SJSA1 (cell line): ENCODE measurements at regions not wholly inside any gene's neighbourhood (a gene's known extent, or its start where the extent isn't known, plus 50 kb on each side); places are given as distances from the start of the nearest gene placed in this dataset.

Experiments used
- DNase-seq, 2 experiments: peaks; one replicate each; pipeline ENCODE4 v3.0.0-alpha.2; 2015 to 2020; ENCODE audit warnings: low spot score in 2 of 2, low read depth in 1 of 2
- H3K27ac ChIP-seq: fragments of 250-450 bp; sonication (Bioruptor Pico); 2 replicates; pipeline ENCODE4 v1.5.1; 2020; ENCODE audit warnings: mild to moderate bottlenecking, moderate library complexity
- H3K27me3 ChIP-seq: fragments of 250-450 bp; sonication (Bioruptor Pico); replicated peaks from 2 replicates; pipeline ENCODE4 v1.5.1; 2020; ENCODE audit warnings: mild to moderate bottlenecking, moderate library complexity
- H3K36me3 ChIP-seq: fragments of 250-450 bp; sonication (Bioruptor Pico); 2 replicates; pipeline ENCODE4 v1.5.1; 2020; ENCODE audit warnings: mild to moderate bottlenecking
- H3K4me1 ChIP-seq: fragments of 250-450 bp; sonication (Bioruptor Pico); replicated peaks from 2 replicates; pipeline ENCODE4 v1.6.1; 2021; ENCODE audit warnings: mild to moderate bottlenecking
- H3K4me3 ChIP-seq: fragments of 250-450 bp; sonication (Bioruptor Pico); 2 replicates; pipeline ENCODE4 v1.5.1; 2020; ENCODE audit warnings: mild to moderate bottlenecking
- H3K9me3 ChIP-seq: fragments of 250-450 bp; sonication (Bioruptor Pico); replicated peaks from 2 replicates; pipeline ENCODE4 v1.5.1; 2020; ENCODE audit warnings: mild to moderate bottlenecking

- H3K4me1 ChIP-seq: peaks cover 5% of the 10 kb centered on the region
- H3K27ac ChIP-seq: no peak overlapping the region
- H3K4me3 ChIP-seq: no peak overlapping the region
- no peaks in the 10 kb centered on the region for H3K36me3 ChIP-seq
- DNase-seq: no peak
- no peaks in the 10 kb centered on the region for H3K9me3 ChIP-seq
- H3K27me3 ChIP-seq: no peaks in the 10 kb centered on the region
Measured at GRCh38 chr3:14277557-14277956, 98.9 kb downstream of the LSM3 start.

GRCh38 chr3:14278265-14278798 lies 99.7 kb downstream of the LSM3 start:
- Histone ChIP-seq H3K9me3 (no peaks in the 10 kb centered on the region), H3K4me3 (no peak overlapping the region), H3K36me3 (no peaks in the 10 kb centered on the region), H3K4me1 (no peaks in the 10 kb centered on the region; the same call in 1 of the 2 replicates), H3K27me3 (no peaks in the 10 kb centered on the region), H3K27ac (no peak overlapping the region)
- no peak for DNase-seq

- H3K9me3 ChIP-seq: no peaks in the 10 kb centered on the region
- no peak for DNase-seq
- no peak overlapping the region for H3K4me3 ChIP-seq
- H3K36me3 ChIP-seq: no peaks in the 10 kb centered on the region
- H3K27me3 ChIP-seq: no peaks in the 10 kb centered on the region
- no peaks in the 10 kb centered on the region; the same call in 1 of the 2 replicates for H3K4me1 ChIP-seq
- no peak overlapping the region for H3K27ac ChIP-seq
Measured at GRCh38 chr3:14278799-14279625, 100.4 kb downstream of the LSM3 start.

- Histone ChIP-seq H3K27me3 (no peaks in the 10 kb centered on the region), H3K9me3 (no peaks in the 10 kb centered on the region), H3K27ac (no peak overlapping the region), H3K4me1 (no peaks in the 10 kb centered on the region), H3K36me3 (no peaks in the 10 kb centered on the region), H3K4me3 (no peak overlapping the region)
- DNase-seq: no peak
Measured at GRCh38 chr3:14279626-14280061, 101.0 kb downstream of the LSM3 start.

GRCh38 chr3:14280326-14280725 lies 101.7 kb downstream of the LSM3 start:
- H3K36me3 ChIP-seq: no peaks in the 10 kb centered on the region
- H3K9me3 ChIP-seq: no peaks in the 10 kb centered on the region
- no peak overlapping the region for H3K4me3 ChIP-seq
- no peak for DNase-seq
- no peak overlapping the region for H3K27ac ChIP-seq
- no peaks in the 10 kb centered on the region for H3K27me3 ChIP-seq
- no peaks in the 10 kb centered on the region for H3K4me1 ChIP-seq

- Histone ChIP-seq H3K4me1 (no peaks in the 10 kb centered on the region), H3K27ac (no peak overlapping the region), H3K36me3 (no peaks in the 10 kb centered on the region), H3K4me3 (no peak overlapping the region), H3K27me3 (no peaks in the 10 kb centered on the region), H3K9me3 (no peaks in the 10 kb centered on the region)
- DNase-seq: no peak
Measured at GRCh38 chr3:14281053-14281452, 102.4 kb downstream of the LSM3 start.

- no peak for DNase-seq
- Histone ChIP-seq H3K9me3 (no peaks in the 10 kb centered on the region), H3K27ac (no peak overlapping the region), H3K4me3 (no peak overlapping the region), H3K4me1 (no peaks in the 10 kb centered on the region), H3K27me3 (no peaks in the 10 kb centered on the region), H3K36me3 (no peaks in the 10 kb centered on the region)
Measured at GRCh38 chr3:14282001-14282705, 103.5 kb downstream of the LSM3 start.

GRCh38 chr3:14282706-14283075 lies 104.1 kb downstream of the LSM3 start:
- H3K27ac ChIP-seq: no peak overlapping the region
- no peaks in the 10 kb centered on the region for H3K27me3 ChIP-seq
- no peaks in the 10 kb centered on the region for H3K9me3 ChIP-seq
- no peaks in the 10 kb centered on the region for H3K36me3 ChIP-seq
- H3K4me3 ChIP-seq: no peak overlapping the region
- no peak for DNase-seq
- no peaks in the 10 kb centered on the region for H3K4me1 ChIP-seq

GRCh38 chr3:14283092-14283812 lies 104.6 kb downstream of the LSM3 start:
- no peak for DNase-seq
- Histone ChIP-seq H3K4me3 (no peak overlapping the region), H3K36me3 (no peaks in the 10 kb centered on the region), H3K27ac (no peak overlapping the region), H3K27me3 (no peaks in the 10 kb centered on the region), H3K4me1 (no peaks in the 10 kb centered on the region), H3K9me3 (no peaks in the 10 kb centered on the region)

- Histone ChIP-seq H3K4me1 (peaks cover 2% of the 10 kb centered on the region; the same call in 1 of the 2 replicates), H3K27ac (no peak overlapping the region), H3K27me3 (no peaks in the 10 kb centered on the region), H3K36me3 (no peaks in the 10 kb centered on the region), H3K4me3 (no peak overlapping the region), H3K9me3 (no peaks in the 10 kb centered on the region)
- DNase-seq: no peak
Measured at GRCh38 chr3:14283813-14284438, 105.3 kb downstream of the LSM3 start.

- Histone ChIP-seq H3K4me1 (peaks cover 12% of the 10 kb centered on the region), H3K9me3 (no peaks in the 10 kb centered on the region), H3K27ac (no peak overlapping the region)
Measured at GRCh38 chr3:14284694-14285547, 106.3 kb downstream of the LSM3 start.

GRCh38 chr3:14285548-14285925 lies 106.9 kb downstream of the LSM3 start:
- Histone ChIP-seq H3K4me1 (peaks cover 18% of the 10 kb centered on the region), H3K36me3 (no peaks in the 10 kb centered on the region), H3K27ac (no peak overlapping the region), H3K4me3 (no peak overlapping the region), H3K9me3 (no peaks in the 10 kb centered on the region), H3K27me3 (no peaks in the 10 kb centered on the region)
- DNase-seq: no peak

More at GRCh38 chr3:14284694-14285547, 106.3 kb downstream of the LSM3 start:
- no peaks in the 10 kb centered on the region for H3K36me3 ChIP-seq
- DNase-seq: no peak
- no peaks in the 10 kb centered on the region for H3K27me3 ChIP-seq
- H3K4me3 ChIP-seq: no peak overlapping the region
